ENCODE measurements at regions not wholly inside any gene's neighbourhood (a gene's known extent, or its start where the extent isn't known, plus 50 kb on each side); places are given as distances from the start of the nearest gene placed in this dataset.
A peak's percentile ranks its signal among the peaks of the same experiment; 100 is the strongest.

DNA sequence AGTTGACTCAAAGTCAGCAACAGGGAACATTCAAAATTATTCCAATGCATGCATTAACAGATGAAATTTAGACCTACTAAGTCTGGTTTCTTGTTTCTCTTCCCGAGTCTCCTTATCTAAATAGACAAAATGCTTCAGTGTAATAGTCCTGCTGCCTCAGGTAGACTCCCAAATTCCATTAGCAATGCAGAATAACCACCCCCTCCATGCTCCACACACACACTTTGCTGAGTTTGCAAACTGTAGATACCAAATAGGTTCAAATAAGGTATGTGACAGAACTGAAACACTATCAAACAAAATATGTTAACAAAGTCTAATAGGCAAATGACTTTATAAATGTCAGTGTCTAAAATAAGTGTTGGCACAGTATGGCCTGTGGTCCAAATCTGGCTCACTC, 451.1 kb upstream of the SOX5 start:
- H3K4me3 ChIP-seq (ENCODE audit: low read depth, low read length) = no peak overlapping the region
- DNase-seq (ENCODE audit: low read depth) = no peak

DNA sequence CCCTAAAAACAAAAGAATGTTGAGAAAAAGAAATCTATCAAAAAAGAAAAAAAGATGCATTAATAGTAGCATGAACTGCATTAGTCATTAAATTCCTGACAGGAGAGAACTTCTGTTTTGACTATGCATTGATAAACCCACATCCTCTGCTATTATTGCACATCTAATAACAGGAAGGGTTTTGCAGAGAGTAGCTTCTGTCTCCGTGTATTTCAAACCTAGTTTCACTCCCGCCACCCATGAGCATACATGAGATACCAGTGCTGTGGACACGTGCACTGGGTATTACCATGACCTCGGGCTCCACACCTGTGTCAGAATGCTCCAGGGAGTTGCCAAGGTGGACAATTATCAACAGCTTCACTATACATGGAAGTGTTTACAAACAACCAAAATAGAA, 449.1 kb upstream of the SOX5 start:
- peak; percentile 23 for DNase-seq (ENCODE audit: low read depth)

More for the DNA sequence above, 451.1 kb upstream of the SOX5 start:
- TF ChIP-seq, protein P1, sequence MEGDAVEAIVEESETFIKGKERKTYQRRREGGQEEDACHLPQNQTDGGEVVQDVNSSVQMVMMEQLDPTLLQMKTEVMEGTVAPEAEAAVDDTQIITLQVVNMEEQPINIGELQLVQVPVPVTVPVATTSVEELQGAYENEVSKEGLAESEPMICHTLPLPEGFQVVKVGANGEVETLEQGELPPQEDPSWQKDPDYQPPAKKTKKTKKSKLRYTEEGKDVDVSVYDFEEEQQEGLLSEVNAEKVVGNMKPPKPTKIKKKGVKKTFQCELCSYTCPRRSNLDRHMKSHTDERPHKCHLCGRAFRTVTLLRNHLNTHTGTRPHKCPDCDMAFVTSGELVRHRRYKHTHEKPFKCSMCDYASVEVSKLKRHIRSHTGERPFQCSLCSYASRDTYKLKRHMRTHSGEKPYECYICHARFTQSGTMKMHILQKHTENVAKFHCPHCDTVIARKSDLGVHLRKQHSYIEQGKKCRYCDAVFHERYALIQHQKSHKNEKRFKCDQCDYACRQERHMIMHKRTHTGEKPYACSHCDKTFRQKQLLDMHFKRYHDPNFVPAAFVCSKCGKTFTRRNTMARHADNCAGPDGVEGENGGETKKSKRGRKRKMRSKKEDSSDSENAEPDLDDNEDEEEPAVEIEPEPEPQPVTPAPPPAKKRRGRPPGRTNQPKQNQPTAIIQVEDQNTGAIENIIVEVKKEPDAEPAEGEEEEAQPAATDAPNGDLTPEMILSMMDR (conservative IDR thresholded peaks at IDR 0.05; ENCODE audit: low read depth, low read length) = no peak

DNA sequence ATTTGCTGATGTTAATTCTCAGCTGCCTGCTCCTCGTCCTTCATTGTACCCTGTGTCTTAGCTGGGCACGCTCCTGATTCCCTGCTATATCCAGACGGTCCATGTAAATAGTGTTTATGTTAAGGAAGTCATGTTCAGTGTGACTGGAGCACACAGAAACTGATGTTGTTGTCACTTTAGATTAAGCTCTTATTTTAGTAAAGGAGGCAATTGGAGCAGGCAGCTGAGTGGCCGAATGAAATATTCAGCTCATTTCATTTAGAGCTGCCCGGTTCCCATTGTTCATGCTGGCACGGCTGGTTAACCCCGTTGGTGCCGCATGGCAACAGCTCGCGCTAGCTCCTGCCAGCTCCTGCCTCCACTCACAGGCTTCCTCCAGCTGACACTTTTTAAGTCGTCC, 446.8 kb upstream of the SOX5 start:
- DNase-seq (ENCODE audit: low read depth) = no peak
- no peak overlapping the region for H3K4me3 ChIP-seq (ENCODE audit: low read depth, low read length)
- TF ChIP-seq, protein P1 (conservative IDR thresholded peaks at IDR 0.05; ENCODE audit: low read depth, low read length) = no peak

More for the DNA sequence above, 449.1 kb upstream of the SOX5 start:
- H3K4me3 ChIP-seq (ENCODE audit: low read depth, low read length) = no peak overlapping the region
- TF ChIP-seq, protein P1 (conservative IDR thresholded peaks at IDR 0.05; ENCODE audit: low read depth, low read length) = no peak

DNA sequence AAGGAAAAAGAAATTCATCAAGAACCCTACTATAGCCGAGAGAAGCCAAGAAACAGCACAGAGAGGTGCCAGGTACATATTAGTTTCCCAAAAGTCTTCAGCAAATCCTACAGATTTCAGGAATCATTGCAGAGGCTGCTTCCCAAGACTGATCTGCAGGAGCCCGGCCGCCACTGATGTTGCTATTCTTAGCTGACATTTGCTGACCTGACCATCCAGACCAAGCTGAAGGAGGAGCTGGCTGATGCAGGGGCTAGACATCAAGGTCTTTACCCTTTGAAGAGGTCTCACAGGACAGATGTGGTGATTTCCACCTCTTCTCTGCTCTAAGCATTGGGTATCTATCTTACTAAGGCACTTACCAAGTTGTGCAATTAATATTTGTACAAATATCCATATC, 444.8 kb upstream of the SOX5 start:
- TF ChIP-seq, protein P1 (conservative IDR thresholded peaks at IDR 0.05; ENCODE audit: low read depth, low read length) = no peak
- DNase-seq (ENCODE audit: low read depth) = no peak
- no peak overlapping the region for H3K4me3 ChIP-seq (ENCODE audit: low read depth, low read length)

DNA sequence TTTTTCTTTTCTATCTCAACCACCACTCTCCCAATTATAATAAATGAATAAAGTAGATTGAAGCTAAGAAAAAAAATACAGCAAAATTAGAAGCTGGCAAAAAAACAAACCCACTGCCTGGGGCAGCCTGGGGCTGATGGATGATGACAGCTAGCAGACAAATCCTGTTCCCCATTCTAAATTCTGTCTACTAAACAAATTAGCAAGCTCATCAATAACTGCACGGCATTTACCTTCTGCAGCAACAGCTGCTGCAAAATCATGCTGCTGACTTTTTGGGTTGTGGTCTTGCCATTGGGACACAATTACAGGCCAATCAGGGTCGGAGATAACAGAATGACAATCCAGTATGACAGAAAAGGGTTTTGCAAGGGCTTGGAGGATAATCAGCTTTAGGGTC, 443.6 kb upstream of the SOX5 start:
- H3K4me3 ChIP-seq (ENCODE audit: low read depth, low read length) = no peak overlapping the region
- DNase-seq (ENCODE audit: low read depth) = no peak
- TF ChIP-seq, protein P1 (conservative IDR thresholded peaks at IDR 0.05; ENCODE audit: low read depth, low read length) = no peak

DNA sequence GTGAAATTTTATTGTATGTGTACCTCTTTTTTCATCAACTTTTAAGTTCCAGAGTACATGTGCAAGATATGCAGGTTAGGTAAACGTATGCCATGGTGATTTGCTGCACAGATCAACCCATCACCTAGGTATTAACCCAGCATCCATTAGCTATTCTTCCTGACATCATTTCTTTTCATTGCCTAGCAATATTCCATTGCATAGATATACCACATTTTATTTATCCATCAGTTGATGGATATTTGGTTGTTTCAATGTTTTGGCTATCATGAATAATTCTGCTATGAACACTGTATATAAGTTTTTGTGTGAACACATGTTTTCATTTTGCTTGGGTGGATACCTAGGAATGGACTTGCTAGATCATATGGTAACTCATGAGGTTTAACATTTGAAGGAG, 439.9 kb upstream of the SOX5 start:
- no peak overlapping the region for H3K4me3 ChIP-seq (ENCODE audit: low read depth, low read length)
- TF ChIP-seq, protein P1 (conservative IDR thresholded peaks at IDR 0.05; ENCODE audit: low read depth, low read length) = no peak
- DNase-seq (ENCODE audit: low read depth) = no peak

DNA sequence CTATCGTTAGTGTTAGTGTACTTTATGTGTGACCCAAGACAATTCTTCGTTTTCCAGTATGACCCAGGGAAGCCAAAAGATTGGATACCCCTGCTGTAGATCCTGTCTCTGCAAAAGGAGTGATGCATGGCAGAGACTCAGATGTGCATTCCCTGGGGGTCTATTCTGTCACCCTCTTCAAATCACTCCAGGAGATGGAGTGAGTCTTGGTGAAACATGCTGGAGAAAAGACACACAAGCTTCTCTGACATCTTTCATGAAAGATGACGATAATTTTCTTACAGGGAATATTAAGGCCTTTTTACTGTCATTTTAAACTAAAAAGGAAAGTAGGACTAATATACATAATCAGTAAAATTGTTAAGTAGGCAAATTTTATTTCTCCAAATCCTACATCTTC, 437.9 kb upstream of the SOX5 start:
- DNase-seq (ENCODE audit: low read depth) = no peak
- H3K4me3 ChIP-seq (ENCODE audit: low read depth, low read length) = no peak overlapping the region
- TF ChIP-seq, protein P1 (conservative IDR thresholded peaks at IDR 0.05; ENCODE audit: low read depth, low read length) = no peak

Data from choroid plexus epithelial cell (primary cell).